ENCODE measurements at regions not wholly inside any gene's neighbourhood (a gene's known extent, or its start where the extent isn't known, plus 50 kb on each side); places are given as distances from the start of the nearest gene placed in this dataset.

- TF ChIP-seq CTCF (conservative IDR thresholded peaks at IDR 0.05) (no peak), ZFX (IDR thresholded peaks at IDR 0.05) (no peak)
These were observed 224.5 kb upstream of the PSMD7 start for GRCh38 chr16:74071996-74072535.

All from C4-2B (cell line).